SW480 (cell line): ENCODE measurements at regions not wholly inside any gene's neighbourhood (a gene's known extent, or its start where the extent isn't known, plus 50 kb on each side); places are given as distances from the start of the nearest gene placed in this dataset.
A peak's percentile ranks its signal among the peaks of the same experiment; 100 is the strongest.

ENCODE experiments used
- DNase-seq: peaks from one replicate; pipeline ENCODE4 v3.0.0-alpha.2; 2016; ENCODE audit warnings: low spot score

- no peak for DNase-seq
Measured at GRCh38 chr20:23253524-23253923, 97.1 kb upstream of the NXT1 start.

DNA sequence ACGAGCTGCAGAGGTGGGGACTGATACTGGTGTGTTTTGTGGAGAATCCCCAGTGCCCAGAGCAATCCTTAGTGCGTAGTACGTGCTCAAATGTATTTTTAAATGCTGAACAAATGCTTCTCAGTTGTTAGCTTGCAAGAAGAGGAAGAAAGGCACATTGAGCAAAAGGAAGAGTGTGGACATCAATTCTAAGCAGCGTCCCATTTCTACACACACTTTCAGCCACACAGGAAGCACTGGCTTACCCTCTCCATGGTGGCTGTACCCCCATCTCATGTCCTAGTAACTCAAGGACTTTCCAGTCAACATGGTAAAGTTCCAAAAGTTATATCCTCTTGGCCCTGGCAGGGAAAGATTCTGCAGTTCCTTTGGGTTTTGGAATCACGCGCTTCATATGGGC lies 98.8 kb upstream of the NXT1 start:
- DNase-seq, result no peak

DNA sequence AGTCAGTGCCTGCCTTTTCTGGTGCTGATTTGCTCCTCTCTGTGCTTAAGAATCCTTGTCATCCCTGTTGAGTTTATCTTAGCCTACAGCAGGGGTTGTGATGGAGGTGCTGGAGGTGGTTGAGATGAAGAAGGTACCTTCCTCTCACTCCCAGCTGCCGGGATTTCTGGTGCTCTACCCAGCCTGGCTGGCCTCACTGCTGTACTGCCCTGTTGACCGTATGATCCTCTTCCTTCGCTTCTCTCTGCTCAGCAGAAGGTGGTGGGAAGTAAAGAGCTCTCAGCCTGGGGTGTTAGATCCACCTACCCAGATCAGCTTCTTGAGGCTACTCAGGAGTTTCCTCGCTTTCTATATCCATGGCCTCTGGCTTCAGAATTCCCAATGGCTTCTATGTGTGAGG lies 101.0 kb upstream of the NXT1 start:
- DNase-seq, result no peak

DNA sequence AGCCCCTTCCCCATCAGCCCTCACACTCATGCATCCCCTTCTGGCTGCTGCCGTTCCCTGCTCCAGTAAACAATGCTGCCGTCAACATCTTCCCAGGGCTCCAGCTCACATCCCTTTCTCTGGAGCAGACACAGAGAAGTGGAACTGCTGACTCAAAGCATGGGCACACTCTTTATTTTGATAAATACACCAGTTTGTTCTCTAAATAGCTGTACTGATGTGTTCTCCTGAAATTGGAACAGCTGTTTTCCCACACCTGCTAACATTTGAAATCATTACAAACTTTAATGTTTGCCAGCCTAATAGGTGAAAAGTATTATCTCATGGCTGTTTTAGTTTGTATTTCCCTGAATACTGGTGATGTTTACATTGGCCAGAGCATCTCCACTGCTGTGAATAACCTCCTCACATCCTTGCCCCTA lies 102.1 kb upstream of the NXT1 start:
- no peak for DNase-seq

GRCh38 chr20:23246717-23247664 lies 103.6 kb upstream of the NXT1 start:
- no peak for DNase-seq

DNA sequence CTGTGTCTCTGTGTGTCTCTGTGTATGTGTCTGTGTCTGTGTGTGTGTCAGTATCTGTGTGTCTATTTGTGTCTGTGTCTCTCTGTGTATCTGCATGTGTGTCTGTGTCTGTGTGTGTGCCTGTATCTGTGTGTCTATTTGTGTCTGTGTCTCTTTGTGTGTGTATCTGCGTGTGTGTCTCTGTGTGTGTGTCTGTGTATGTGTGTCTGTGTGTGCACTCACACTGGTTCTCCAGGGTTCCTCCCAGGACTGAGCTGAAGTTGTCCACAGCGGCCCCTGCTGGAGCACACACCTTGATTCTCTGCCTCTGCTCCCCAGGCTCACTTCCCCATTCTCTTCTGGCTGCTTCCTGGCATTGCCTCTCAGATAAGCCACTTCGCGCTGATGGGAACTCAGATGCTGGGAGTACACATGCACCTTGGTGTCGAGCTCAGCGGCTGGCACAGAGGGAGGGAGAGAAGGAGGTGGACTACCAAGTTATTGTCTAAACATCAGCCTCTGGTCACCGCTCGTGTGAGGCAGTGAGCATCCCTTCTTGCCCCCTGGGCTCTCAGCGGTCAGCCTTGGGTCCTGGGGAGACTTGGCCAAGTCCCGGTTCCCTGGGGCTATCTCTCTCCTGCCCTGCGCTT lies 104.9 kb upstream of the NXT1 start:
- peak; percentile 49 for DNase-seq

GRCh38 chr20:23244916-23245552 lies 105.6 kb upstream of the NXT1 start:
- DNase-seq, result no peak

DNA sequence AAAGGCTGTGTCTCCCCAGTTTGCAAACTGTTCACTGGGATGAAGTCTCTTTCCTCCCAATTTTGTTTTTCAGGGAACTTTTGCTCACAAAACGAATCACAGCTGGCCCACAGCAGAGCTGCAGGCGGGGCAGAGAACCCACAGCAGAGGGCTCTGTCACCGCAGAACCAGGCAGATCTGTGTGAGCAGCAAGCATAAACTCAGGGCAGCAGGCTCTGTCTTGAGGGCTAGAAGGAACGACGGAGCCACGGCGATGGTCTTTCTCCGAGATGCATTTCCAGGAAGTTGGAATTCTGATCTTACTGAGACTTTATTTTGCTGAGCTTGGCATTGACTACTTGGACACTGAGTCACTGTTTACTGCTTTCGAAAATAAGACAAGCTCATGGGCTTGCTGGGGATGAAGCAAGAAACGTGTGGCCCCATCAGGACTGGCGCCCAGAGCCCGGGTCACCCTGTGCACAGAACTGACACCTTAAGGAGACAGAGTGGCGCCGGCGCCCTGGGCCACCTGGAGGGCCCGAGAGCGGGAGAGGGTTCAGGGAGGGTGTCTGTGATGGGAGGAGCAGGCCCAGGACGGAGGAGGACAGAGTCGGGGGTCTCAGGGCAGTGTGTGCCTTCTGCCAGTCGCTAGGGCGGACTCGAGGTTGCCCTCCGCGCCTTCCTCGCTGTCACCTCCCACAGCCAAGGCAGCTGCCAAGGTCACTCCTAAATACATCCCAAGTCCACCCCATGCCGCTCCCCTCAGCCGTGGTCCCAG lies 106.3 kb upstream of the NXT1 start:
- no peak for DNase-seq

DNA sequence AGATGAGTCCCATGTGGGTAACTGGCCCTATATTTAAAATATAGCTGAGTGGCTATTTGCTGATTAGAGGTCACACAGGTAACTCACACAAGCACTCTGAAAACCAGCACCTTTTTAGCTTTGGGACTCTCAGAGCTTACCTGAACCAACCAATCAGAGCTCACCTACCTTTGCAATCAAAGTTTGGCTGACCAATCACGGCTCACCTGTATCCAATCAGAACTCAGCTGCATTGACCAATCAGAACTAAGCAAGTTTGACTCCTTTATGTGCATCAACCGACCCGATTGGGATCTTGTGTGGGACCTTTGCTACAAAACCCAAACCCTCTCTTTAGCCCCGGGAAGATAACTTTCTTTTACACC lies 106.8 kb upstream of the NXT1 start:
- no peak for DNase-seq

- DNase-seq, result no peak
Measured at GRCh38 chr20:23242556-23243180, 107.9 kb upstream of the NXT1 start.

GRCh38 chr20:23242104-23242503 lies 108.5 kb upstream of the NXT1 start:
- no peak for DNase-seq

DNA sequence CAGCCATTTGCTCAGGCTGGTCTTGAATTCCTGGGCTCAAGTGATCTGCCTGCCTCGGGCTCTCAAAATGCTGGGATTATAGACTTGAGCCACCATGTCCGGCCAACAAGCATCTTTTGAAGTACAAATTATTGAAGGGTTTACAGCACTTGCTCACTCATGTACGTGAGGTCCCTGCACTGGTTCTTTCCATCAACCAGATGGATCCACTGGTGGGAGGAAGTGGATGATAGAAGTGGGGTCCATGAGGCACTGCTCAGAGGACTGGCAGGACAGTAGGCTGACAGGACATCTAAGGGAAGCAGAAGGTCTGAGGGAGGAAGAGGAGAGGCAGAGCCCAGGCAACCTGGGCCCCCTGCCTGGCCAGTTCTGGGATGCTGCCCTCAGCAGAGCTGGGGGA lies 109.2 kb upstream of the NXT1 start:
- DNase-seq, result no peak

GRCh38 chr20:23240519-23240918 lies 110.1 kb upstream of the NXT1 start:
- no peak for DNase-seq

- DNase-seq, result no peak
Measured at GRCh38 chr20:23237201-23237600, 113.4 kb upstream of the NXT1 start.

- peak; percentile 26 for DNase-seq
Measured at GRCh38 chr20:23235173-23236027, 115.2 kb upstream of the NXT1 start.

GRCh38 chr20:23234311-23235078 lies 116.1 kb upstream of the NXT1 start:
- no peak for DNase-seq

- DNase-seq, result no peak
Measured at GRCh38 chr20:23233341-23233740, 117.2 kb upstream of the NXT1 start.

- DNase-seq, result no peak
Measured at GRCh38 chr20:23232679-23233308, 117.8 kb upstream of the NXT1 start.

DNA sequence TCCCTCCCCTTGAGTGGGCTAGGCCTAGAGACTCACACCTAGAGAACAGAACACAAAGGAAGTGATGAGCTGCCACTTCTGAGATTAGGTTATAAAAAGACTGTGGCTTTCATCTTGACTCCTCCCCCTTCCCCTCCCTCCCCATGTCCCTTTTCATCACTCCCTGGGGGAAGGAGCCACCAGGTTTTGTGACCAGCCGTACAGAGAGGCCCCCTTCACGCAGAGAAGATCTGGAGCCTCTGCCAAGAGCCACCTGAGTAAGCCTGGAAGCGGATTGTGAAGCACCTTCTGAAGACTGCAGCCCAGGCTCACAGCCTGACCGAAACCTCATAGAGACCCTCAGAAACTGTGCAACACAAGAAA lies 118.4 kb upstream of the NXT1 start:
- no peak for DNase-seq
